RWPE1 (cell line): ENCODE measurements at regions not wholly inside any gene's neighbourhood (a gene's known extent, or its start where the extent isn't known, plus 50 kb on each side); places are given as distances from the start of the nearest gene placed in this dataset.
A peak's percentile ranks its signal among the peaks of the same experiment; 100 is the strongest.

ENCODE experiments used
- CTCF ChIA-PET: fragments of 350-600 bp; sonication (Branson Sonifier 250); formaldehyde crosslinking; extraction: SDS; loops from one replicate; lab custom pipeline; 2021; lab: Yijun Ruan, JAX
- POLR2A ChIA-PET: fragments of 400-600 bp; formaldehyde crosslinking; extraction: SDS; loops from one replicate; lab custom pipeline; 2020; ENCODE audit warnings: antibody characterized with exemption; ENCODE audit not compliant: low non-redundant PET; lab: Yijun Ruan, JAX
- DNase-seq: peaks from one replicate; pipeline ENCODE4 v3.0.0; 2012; ENCODE audit warnings: low spot score
- H3K27ac ChIP-seq: fragments of 450-650 bp; 2 replicates; pipeline ENCODE4 v1.5.1; 2017
- TF ChIP-seq, protein P1 (sequence below): fragments of 450-650 bp; conservative IDR thresholded peaks from 2 replicates; pipeline ENCODE4 v1.5.1; 2017; ENCODE audit warnings: low read depth, mild to moderate bottlenecking

DNA sequence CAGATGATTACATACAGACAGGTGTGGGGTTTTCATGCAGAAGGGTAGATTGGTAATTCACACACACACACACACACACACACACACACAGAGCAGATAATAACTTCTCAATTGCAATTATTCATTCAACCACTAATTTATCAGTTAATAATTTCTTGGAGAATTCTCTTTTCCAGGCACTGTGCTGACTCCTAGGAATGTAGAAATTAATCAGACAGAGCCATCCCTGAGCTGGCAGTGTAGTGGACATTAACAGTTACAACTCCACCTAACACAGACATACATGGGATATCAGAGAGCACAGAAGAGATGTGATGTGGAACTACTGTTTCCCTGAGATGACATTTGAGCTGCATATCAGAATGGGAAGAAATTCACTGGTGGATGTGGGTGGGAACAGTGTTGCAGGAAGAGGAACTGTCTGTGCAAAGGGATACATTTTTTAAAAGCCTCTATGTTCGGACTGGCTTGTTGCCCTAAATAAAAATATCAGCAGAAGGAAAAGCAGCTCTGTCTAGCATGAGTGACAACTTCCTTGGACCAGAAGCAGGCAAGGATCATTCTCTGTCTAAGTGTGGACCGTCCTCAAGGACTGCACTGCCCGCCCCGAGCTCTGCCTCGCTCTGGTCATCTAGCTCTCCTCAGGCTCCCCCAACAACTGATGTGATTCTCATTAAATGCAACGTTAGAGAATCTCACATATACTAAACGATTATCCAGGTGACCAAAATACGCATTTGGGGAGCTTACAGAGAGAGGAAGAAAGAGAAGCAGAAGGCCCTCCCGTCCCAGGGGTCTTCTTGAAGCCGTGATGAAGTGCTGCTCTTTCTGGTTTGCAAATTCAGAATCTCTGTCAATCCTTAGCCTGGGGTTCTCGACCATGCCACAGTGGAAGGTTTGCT lies 173.4 kb upstream of the TRIB2 start:
- TF ChIP-seq, protein P1, sequence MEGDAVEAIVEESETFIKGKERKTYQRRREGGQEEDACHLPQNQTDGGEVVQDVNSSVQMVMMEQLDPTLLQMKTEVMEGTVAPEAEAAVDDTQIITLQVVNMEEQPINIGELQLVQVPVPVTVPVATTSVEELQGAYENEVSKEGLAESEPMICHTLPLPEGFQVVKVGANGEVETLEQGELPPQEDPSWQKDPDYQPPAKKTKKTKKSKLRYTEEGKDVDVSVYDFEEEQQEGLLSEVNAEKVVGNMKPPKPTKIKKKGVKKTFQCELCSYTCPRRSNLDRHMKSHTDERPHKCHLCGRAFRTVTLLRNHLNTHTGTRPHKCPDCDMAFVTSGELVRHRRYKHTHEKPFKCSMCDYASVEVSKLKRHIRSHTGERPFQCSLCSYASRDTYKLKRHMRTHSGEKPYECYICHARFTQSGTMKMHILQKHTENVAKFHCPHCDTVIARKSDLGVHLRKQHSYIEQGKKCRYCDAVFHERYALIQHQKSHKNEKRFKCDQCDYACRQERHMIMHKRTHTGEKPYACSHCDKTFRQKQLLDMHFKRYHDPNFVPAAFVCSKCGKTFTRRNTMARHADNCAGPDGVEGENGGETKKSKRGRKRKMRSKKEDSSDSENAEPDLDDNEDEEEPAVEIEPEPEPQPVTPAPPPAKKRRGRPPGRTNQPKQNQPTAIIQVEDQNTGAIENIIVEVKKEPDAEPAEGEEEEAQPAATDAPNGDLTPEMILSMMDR: no peak
- ChIA-PET CTCF (no interaction called here), POLR2A (no interaction called here)
- H3K27ac ChIP-seq: no peak overlapping the region
- no peak for DNase-seq

DNA sequence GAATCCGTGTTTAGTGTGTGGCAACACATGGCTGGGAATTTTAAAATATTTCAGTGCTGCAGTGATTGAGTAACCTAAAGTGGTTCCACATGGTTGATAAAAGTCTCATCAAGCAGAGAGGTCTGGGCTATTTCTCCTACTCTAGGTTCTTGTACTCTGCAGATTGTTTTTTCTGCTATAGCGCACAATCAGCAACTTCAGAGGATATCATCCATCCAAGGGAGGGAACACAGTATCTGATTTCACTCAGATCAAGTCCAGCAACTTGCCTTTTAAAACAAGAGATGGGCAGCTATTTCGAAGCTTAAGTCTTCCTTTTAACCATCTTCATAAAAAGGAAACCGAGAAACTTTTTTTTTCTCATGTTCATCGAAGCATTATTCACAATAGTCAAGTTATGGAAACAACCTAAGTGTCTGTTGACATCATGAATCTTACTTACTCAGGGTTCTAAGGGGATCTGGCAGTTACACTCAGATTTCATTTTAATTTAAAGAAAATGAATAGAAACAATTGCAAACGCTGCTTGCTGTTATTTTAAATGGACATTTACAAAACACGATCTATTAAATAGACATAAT lies 172.7 kb upstream of the TRIB2 start:
- CTCF ChIA-PET: no interaction called here
- POLR2A ChIA-PET: no interaction called here
- no peak overlapping the region for H3K27ac ChIP-seq
- TF ChIP-seq, protein P1: no peak
- DNase-seq: no peak

DNA sequence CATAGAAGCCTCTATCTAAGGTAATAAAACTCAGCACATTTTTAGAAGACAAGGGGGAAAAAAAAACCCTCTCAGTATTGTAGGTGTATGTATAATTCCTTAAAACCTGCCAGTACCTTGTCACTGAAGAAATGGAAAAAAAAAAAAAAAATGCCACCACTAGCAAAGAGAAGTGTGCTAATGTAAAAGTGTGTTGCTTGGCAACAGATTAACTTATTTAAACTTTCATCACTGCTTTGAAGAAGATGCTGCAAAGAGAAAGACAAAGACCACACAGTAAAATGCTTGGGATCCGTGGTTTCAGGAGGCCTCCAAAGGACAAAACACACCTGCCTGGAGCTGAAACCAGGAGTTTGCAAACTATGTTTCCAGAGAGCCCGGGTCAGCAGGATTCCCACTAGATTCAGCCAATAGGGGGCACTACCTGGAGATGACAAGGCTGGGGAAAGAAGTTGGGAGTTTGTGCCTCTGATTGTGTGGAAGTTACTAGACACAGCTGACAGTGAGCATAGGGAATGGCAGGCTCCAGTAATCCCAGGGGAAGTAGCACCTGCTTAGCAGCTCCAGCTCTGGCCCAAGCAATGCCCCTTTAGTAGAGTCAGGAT lies 169.1 kb upstream of the TRIB2 start:
- ChIA-PET CTCF (interaction anchor here (0.7 kb wide), 1 partner anchor 189 kb away, joined by 3 read pairs; no protein-coding TSS in a partner anchor), POLR2A (no interaction called here)
- TF ChIP-seq, protein P1: no peak
- DNase-seq: no peak
- H3K27ac ChIP-seq: no peak overlapping the region

DNA sequence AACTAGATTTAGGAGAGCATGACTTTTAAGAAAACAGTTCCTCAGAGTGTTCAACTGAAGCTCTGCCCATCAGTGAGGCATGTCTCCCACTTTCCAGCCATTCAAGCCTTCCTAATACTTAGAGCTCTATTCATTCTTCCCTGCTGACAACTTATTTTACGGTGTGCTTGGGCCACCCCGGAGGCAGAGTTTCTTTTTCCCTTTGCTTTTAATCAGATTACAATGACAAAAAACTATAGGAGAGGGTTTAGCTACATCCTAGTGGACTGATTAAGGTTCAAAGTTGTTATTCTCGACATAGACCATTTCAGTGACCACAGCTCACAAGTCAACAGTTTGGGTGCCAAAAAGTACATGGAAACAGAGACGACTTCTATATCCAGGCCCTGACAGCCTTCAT lies 167.8 kb upstream of the TRIB2 start:
- H3K27ac ChIP-seq: no peak overlapping the region
- CTCF ChIA-PET: interaction anchor here (0.6 to 0.7 kb wide), 3 partner anchors 49 to 1698 kb away, joined by 3 to 6 read pairs (median 3); no protein-coding TSS in a partner anchor
- POLR2A ChIA-PET: no interaction called here
- DNase-seq: no peak
- TF ChIP-seq, protein P1: no peak

DNA sequence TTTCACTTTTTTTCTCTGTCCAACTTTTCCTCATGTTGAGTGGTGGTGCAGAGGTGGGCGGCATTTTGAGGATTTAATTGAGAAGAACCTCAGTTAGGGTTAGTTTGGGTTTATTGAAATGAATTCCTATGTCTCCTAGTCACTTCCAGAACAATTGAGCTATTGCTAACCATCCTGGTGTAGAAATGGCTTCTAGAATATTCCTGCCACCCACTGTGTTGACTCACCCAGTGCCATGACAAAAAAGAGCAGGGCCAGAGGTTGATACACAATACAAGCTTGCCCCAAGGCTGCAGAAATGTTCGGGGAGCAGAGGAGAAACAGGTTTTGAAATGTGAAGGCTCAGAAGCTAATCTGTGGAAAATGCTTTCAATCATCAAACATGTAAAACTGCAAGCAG lies 167.1 kb upstream of the TRIB2 start:
- DNase-seq: peak; percentile 36
- TF ChIP-seq, protein P1: no peak
- no peak overlapping the region for H3K27ac ChIP-seq
- CTCF ChIA-PET: no interaction called here
- POLR2A ChIA-PET: no interaction called here

DNA sequence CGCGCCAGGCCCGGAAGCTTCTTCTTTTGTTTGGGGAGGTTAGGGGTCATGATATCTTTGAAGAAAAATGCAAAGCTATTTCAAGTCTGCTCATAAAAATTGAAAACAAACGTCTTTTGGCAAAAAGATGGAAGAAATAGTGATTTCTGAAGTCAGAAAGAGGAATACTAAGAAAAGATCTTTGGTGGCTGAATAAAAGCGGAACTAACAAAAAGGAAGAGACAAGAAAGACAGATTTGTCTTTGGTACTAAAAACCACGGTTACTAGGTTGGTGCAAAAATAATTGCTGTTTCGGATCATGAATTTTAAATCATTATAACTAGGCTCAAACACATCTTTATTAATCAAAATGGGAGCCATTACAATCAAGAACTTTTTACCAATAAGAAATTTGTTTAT lies 164.6 kb upstream of the TRIB2 start:
- CTCF ChIA-PET: no interaction called here
- no peak for DNase-seq
- POLR2A ChIA-PET: no interaction called here
- TF ChIP-seq, protein P1: no peak
- H3K27ac ChIP-seq: no peak overlapping the region
